T47D (cell line): ENCODE measurements at regions not wholly inside any gene's neighbourhood (a gene's known extent, or its start where the extent isn't known, plus 50 kb on each side); places are given as distances from the start of the nearest gene placed in this dataset.

Experiments
- DNase-seq, 2 experiments: peaks; one replicate each; pipeline versions ENCODE4 v3.0.0 to v3.0.0-alpha.2; 2011 to 2012; ENCODE audit warnings: low read depth in 1 of 2, low spot score in 1 of 2
- JUND ChIP-seq: IDR thresholded peaks from 2 replicates; pipeline ENCODE4 v1.6.1; 2012; ENCODE audit warnings: low read depth
- in situ Hi-C: cut with HindIII; loops from 2 replicates; pipeline ENCODE4 v1.10.0; 2016; ENCODE audit warnings: low sequenced_read_pairs, low pct_unique_long_range_greater_than_20kb

DNA sequence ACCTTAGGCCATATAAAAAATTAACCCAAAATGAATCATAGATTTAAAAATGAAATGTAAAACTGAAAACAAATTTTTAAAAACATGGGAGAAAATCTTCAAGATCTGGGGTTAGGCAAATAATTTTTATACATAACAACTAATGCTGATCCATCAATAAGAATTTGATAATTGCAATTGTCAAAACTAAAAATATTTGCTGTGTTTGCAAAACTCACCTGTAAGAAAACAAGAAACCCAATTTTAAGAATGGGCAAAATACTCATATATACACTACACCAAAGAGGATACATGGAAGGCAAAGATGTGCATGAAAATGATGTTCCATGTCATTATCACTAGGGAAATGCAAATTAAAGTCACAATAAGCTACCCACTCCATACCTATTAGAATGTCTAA lies 194.8 kb upstream of the NRP1 start:
- in situ Hi-C loops: no loop called here
- no peak for TF ChIP-seq JUND
- DNase-seq: no peak

GRCh38 chr10:33524966-33525365 lies 190.5 kb upstream of the NRP1 start:
- no peak for TF ChIP-seq JUND
- peak in 1 of 2 experiments; percentile 68 for DNase-seq
- in situ Hi-C loops: no loop called here

DNA sequence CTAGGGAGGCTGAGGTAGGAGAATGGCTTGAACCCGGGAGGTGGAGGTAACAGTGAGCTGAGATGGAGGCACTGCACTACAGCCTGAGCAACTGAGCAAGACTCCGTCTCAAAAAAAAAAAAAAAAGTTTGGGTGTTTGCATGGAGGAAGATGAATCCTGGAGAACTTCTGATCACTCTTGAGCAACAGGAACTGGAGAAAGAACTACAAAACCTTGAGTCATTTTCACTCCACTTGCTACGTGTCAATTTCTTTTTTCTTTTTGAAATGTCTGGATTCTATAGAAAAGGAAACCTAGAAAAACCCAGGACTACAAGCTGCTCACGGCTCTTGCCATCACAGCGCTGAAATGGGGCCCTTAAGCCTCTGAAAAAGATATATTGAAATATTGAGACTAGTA lies 189.6 kb upstream of the NRP1 start:
- no peak for TF ChIP-seq JUND
- no peak for DNase-seq
- in situ Hi-C loops: no loop called here

- in situ Hi-C loops: no loop called here
Measured at GRCh38 chr10:33523236-33523792, 188.8 kb upstream of the NRP1 start.

DNA sequence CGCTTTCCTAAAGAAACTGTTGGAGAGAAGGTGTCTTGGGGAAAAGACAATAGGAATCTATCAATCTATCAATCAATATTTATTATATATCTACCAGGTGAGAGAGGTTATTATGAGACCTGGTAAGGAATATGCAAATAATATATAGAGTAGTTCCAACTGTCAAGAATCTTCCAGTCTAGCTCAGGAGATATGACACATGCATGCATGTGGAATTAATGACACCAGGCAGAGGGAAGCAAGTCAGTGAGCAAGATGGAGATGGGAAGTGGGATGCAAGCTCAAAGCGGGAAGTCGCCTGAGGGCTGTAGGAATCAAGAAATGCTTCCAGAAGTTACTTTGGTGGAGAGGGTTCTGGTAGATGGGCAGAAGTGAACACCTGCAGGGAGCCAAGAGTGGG lies 187.4 kb upstream of the NRP1 start:
- TF ChIP-seq JUND: no peak
- in situ Hi-C loops: no loop called here
- DNase-seq: no peak

More at GRCh38 chr10:33523236-33523792, 188.8 kb upstream of the NRP1 start:
- no peak for DNase-seq
- TF ChIP-seq JUND: no peak

GRCh38 chr10:33521062-33521461 lies 186.6 kb upstream of the NRP1 start:
- in situ Hi-C loops: no loop called here
- DNase-seq: peak; percentile 7 to 21
- TF ChIP-seq JUND: no peak

DNA sequence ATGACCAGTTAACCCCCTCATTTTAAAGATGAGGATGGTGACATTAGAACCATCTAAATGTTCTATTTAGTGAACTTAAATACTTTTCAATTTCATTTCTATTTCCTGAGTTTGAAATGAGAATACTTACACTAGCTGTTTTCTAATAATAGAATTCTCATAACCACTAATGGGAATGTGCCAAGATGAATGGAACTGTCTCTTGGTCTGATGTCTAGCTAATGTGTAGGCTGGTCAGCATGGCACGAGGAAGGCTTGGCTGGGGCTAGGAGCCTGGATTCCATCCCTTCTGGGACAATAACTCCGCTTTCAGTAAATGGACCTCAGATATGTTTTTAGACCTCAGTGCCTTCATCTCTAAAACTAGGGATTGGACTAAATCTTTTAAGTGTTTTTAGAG lies 185.8 kb upstream of the NRP1 start:
- no peak for TF ChIP-seq JUND
- DNase-seq: no peak
- in situ Hi-C loops: no loop called here

- TF ChIP-seq JUND: no peak
- DNase-seq: no peak
- in situ Hi-C loops: no loop called here
Measured at GRCh38 chr10:33519130-33519860, 184.8 kb upstream of the NRP1 start.

GRCh38 chr10:33510206-33510605 lies 175.7 kb upstream of the NRP1 start:
- no peak for TF ChIP-seq JUND
- in situ Hi-C loops: no loop called here
- DNase-seq: no peak

DNA sequence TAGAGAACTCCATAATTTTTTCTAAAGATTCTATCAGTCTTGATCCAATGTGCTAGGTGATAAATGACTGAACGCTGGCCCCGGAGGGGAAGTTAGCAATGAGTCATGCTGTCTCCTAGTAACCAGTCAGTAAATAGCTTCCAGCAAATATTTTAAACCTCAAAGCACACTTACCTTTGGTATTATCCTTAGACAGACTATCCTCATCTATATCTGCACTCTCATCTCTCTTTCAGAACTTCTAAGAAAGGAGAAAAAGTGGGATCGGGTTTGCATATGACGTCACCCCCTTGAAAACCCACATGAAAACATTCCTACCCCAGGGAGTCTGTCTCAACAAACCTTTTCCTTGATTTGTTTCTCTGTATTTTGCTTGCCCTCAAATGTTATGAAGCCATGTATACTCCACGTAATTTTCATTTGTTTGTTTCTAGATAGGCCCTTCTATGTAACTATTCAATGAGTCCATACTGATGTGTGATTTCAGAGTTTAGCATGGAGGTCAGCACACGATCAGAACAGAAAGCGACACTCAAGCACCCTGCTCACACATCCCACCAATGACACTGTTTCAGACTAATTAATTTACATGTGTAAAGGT lies 174.9 kb upstream of the NRP1 start:
- in situ Hi-C loops: no loop called here
- DNase-seq: peak in 1 of 2 experiments; percentile 70
- TF ChIP-seq JUND: peak; percentile 64

DNA sequence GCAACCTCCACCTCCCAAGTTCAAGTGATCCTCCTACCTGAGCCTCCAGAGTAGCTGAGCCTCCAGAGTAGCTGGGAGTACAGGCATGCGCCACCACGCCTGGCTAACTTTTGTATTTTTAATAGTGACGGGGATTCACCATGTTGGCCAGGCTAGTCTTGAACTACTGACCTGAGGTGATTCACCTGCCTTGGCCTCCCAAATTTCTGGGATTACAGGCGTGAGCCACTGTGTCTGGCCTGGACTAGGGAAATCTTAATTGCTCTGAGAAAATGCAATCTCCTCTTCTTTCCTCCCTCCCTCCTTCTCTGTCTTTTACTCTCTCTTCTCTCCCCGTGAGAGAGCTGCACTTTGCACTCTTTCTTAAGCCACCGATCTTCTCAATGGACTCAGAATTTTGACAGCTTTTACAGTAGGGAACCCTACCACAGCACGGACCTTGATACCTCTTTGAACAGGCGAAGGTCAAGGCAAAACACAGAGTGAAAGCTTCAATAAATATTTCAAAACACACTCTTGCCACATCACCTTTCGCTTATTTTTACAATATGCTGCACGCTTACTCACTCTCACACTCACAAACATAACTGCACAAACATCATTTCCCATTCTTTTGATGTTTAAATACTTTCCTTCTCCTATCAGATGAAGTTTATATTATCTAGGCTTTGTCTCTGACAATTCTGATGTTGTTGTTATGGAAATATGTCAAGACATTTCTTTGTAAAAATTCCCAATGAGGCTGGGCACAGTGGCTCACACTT lies 173.4 kb upstream of the NRP1 start:
- TF ChIP-seq JUND: no peak
- in situ Hi-C loops: no loop called here
- DNase-seq: no peak

GRCh38 chr10:33506838-33507661 lies 172.6 kb upstream of the NRP1 start:
- in situ Hi-C loops: no loop called here
- no peak for DNase-seq
- TF ChIP-seq JUND: no peak
